K562 (cell line): ENCODE measurements at regions not wholly inside any gene's neighbourhood (a gene's known extent, or its start where the extent isn't known, plus 50 kb on each side); places are given as distances from the start of the nearest gene placed in this dataset.

Experiments
- ATAC-seq: fragments of 200-7000 bp; cut with Tn5 transposase; 3 replicates; pipeline ENCODE4 v1.9.1; 2020; ENCODE audit warnings: moderate library complexity
- BruUV-seq: library from RNA; stranded (reverse); fragments of 400-500 nt; replicated peaks from 2 replicates; lab custom pipeline; 2021; lab: Mats Ljungman, UMichigan
- CTCF ChIA-PET: fragments of 300-600 bp; formaldehyde crosslinking; extraction: SDS; loops from one replicate; lab custom pipeline; 2021; ENCODE audit warnings: low intra/inter-chr PET ratio; lab: Yijun Ruan, JAX
- POLR2A ChIA-PET: fragments of 300-600, 350-650 bp; sonication (Branson Sonifier 250); formaldehyde crosslinking; extraction: SDS; loops from one replicate; lab custom pipeline; 2021; ENCODE audit warnings: antibody characterized with exemption, inconsistent platforms; lab: Yijun Ruan, JAX
- DNase-seq, 4 experiments: peaks; one replicate each; pipeline versions ENCODE4 v3.0.0 to v3.0.0-alpha.2; 2011 to 2018; ENCODE audit warnings: low spot score in 3 of 4, mixed read lengths in 3 of 4; ENCODE audit errors: extremely low read depth in 1 of 4
- FAIRE-seq: peaks from 2 replicates; lab custom pipeline; 2011; peaks lifted over from hg19 to GRCh38; lab: Jason Lieb, UNC
- H2AFZ ChIP-seq: 2 replicates; pipeline ENCODE4 v1.6.0; 2011; ENCODE audit warnings: low read depth, low read length, control low read depth, inconsistent platforms
- H3K27ac ChIP-seq: fragments of 200-600 bp; 3 replicates; pipeline ENCODE4 v1.8.0; 2011; ENCODE audit warnings: low read depth, mild to moderate bottlenecking, control low read depth, inconsistent platforms, low read length, moderate library complexity, mixed read lengths; ENCODE audit errors: extremely low read depth
- H3K27me3 ChIP-seq, 2 experiments: fragments of 300-600 bp in 1 of 2; 2 replicates in 1 of 2; 3 replicates in 1 of 2; pipeline versions ENCODE4 v1.6.0 to v1.8.0; 2011; ENCODE audit warnings: inconsistent platforms in 2 of 2, low read length in 2 of 2, mild to moderate bottlenecking in 1 of 2, mixed read lengths in 1 of 2, moderate library complexity in 1 of 2; ENCODE audit not compliant: control insufficient read depth in 2 of 2, insufficient read depth in 2 of 2
- H3K36me3 ChIP-seq: fragments of 300-600 bp; 3 replicates; pipeline ENCODE4 v1.8.0; 2011; ENCODE audit warnings: mild to moderate bottlenecking, low read length, inconsistent platforms; ENCODE audit not compliant: control insufficient read depth, insufficient read depth
- H3K4me1 ChIP-seq, 2 experiments: fragments of 200-600 bp in 1 of 2; replicated peaks in 1 of 2; 2 replicates in 1 of 2; 3 replicates in 1 of 2; pipeline versions ENCODE4 v1.5.1 to v1.8.0; 2011; ENCODE audit warnings: inconsistent platforms in 2 of 2, low read length in 2 of 2, mild to moderate bottlenecking in 1 of 2, mixed read lengths in 1 of 2, moderate library complexity in 1 of 2; ENCODE audit not compliant: control insufficient read depth in 2 of 2, insufficient read depth in 2 of 2
- H3K4me2 ChIP-seq: 2 replicates; pipeline ENCODE4 v1.6.1; 2011; ENCODE audit warnings: low read length, control low read depth, inconsistent platforms, mixed read lengths; ENCODE audit not compliant: insufficient read depth
- H3K4me3 ChIP-seq: fragments of 200-600 bp; sonication (generic), shearing (Covaris generic); 2 replicates; pipeline ENCODE4 v1.5.1; 2016; ENCODE audit warnings: control low read depth, inconsistent platforms
- H3K79me2 ChIP-seq: fragments of 200-600 bp; 3 replicates; pipeline ENCODE4 v1.8.0; 2011; ENCODE audit warnings: low read length, inconsistent platforms; ENCODE audit not compliant: control insufficient read depth, insufficient read depth
- H3K9ac ChIP-seq, 2 experiments: 2 replicates each; pipeline versions ENCODE4 v1.6.0 to v1.6.1; 2011; ENCODE audit warnings: low read depth in 2 of 2, low read length in 2 of 2, control low read depth in 1 of 2, inconsistent platforms in 1 of 2, mild to moderate bottlenecking in 1 of 2, mixed read lengths in 1 of 2; ENCODE audit not compliant: insufficient read depth in 1 of 2
- H3K9me1 ChIP-seq: one replicate; pipeline ENCODE4 v1.6.0; 2011; ENCODE audit warnings: inconsistent platforms, mild to moderate bottlenecking, low read length, moderate library complexity; ENCODE audit not compliant: control insufficient read depth, insufficient read depth
- H3K9me3 ChIP-seq: replicated peaks from 2 replicates; pipeline ENCODE4 v1.5.1; 2011; ENCODE audit warnings: low read depth, low read length, inconsistent platforms; ENCODE audit not compliant: control insufficient read depth, insufficient read depth
- H4K20me1 ChIP-seq: replicated peaks from 2 replicates; pipeline ENCODE4 v1.6.1; 2011; ENCODE audit warnings: low read length, inconsistent platforms, mixed read lengths; ENCODE audit not compliant: control insufficient read depth, insufficient read depth
- BACH1 ChIP-seq: fragments of 200-800 bp; sonication (Bioruptor generic); IDR thresholded peaks from 2 replicates; pipeline ENCODE4 v1.6.1; 2016; ENCODE audit warnings: missing genetic modification characterization, missing compliant biosample characterization
- CBX2 ChIP-seq: fragments of 200-600 bp; sonication (generic); IDR thresholded peaks from one replicate; pipeline ENCODE4 v1.6.1; 2012; ENCODE audit warnings: mild to moderate bottlenecking, low read length, inconsistent platforms; ENCODE audit not compliant: insufficient read depth, poor library complexity, severe bottlenecking
- ETV5 ChIP-seq: sonication (generic); formaldehyde crosslinking; IDR thresholded peaks from 2 replicates; pipeline ENCODE4 v1.4.0; 2020; ENCODE audit warnings: low read depth, mild to moderate bottlenecking, missing genetic modification reagents
- HDGF ChIP-seq: fragments of 450-650 bp; IDR thresholded peaks from 2 replicates; pipeline ENCODE4 v1.6.1; 2016
- MEIS2 ChIP-seq: fragments of 450-650 bp; IDR thresholded peaks from 2 replicates; pipeline ENCODE4 v1.6.1; 2014; ENCODE audit warnings: mild to moderate bottlenecking; ENCODE audit not compliant: partially characterized antibody
- PHB2 ChIP-seq: fragments of 450-650 bp; IDR thresholded peaks from 2 replicates; pipeline ENCODE4 v1.6.1; 2017; ENCODE audit warnings: low read depth
- PHTF2 ChIP-seq: fragments of 250-450 bp; sonication (Bioruptor Pico); IDR thresholded peaks from 2 replicates; pipeline ENCODE4 v1.5.0; 2021; ENCODE audit warnings: mild to moderate bottlenecking
- RNF2 ChIP-seq: sonication (generic); IDR thresholded peaks from 2 replicates; pipeline ENCODE4 v1.6.1; 2016
- ZNF133 ChIP-seq: fragments of 250-450 bp; sonication (Bioruptor Pico); IDR thresholded peaks from 2 replicates; pipeline ENCODE4 v1.4.0; 2020; ENCODE audit warnings: mild to moderate bottlenecking
- WGBS: fragments of 100-300 bp; shearing (Covaris generic); methylation state at CpG from one replicate; pipeline ENCODE4 v1.1.6; 2016; ENCODE audit warnings: low coverage, mixed read lengths; ENCODE audit not compliant: insufficient coverage; ENCODE audit errors: missing lambda C conversion rate; 5-methylcytosine and 5-hydroxymethylcytosine counted together
- in situ Hi-C: fragments of 300-500 bp; cut with MboI; formaldehyde crosslinking; loops from 4 replicates; pipeline ENCODE4 v1.15.0; 2018; ENCODE audit warnings: inconsistent platforms, mixed read lengths
- intact Hi-C: fragments of 100-400 bp; cut with micrococcal nuclease; formaldehyde crosslinking; loops from 2 replicates; pipeline ENCODE4 v1.14.2; 2022
- TF ChIP-seq, protein P1 (sequence below), 2 experiments: fragments of 450-650 bp in 1 of 2; sonication (generic) in 1 of 2; formaldehyde crosslinking in 1 of 2; IDR thresholded peaks; 2 replicates each; pipeline versions ENCODE4 v1.7.1 to v1.9.0; 2016 to 2022; ENCODE audit warnings: inconsistent platforms in 1 of 2, mild to moderate bottlenecking in 1 of 2, missing genetic modification reagents in 1 of 2

DNA sequence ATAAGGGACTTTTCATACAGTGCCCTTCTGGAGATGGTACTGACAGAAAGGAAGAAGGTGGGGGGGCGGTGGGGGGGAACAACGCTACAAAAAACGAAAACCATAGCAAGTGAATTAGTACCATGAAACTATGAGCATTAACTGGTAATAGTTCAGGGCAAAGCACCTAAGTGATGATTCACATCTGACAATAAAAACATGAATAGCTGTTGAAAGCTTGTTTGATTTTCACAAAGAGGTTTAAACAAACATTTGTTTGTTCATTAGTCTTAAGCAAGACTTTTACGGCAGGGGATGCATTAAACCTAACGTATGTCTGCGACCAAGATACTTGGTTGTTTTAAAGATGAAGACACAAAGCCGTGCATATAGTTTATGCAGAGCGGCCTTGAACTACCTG, 177.5 kb downstream of the LMO4 start (continued):
- TF ChIP-seq ZNF133 (CRISPR knock-in tag): no peak
- no peak for TF ChIP-seq HDGF
- TF ChIP-seq PHTF2 (CRISPR knock-in tag): no peak
- no peak for TF ChIP-seq BACH1
- no peak for TF ChIP-seq PHB2

DNA sequence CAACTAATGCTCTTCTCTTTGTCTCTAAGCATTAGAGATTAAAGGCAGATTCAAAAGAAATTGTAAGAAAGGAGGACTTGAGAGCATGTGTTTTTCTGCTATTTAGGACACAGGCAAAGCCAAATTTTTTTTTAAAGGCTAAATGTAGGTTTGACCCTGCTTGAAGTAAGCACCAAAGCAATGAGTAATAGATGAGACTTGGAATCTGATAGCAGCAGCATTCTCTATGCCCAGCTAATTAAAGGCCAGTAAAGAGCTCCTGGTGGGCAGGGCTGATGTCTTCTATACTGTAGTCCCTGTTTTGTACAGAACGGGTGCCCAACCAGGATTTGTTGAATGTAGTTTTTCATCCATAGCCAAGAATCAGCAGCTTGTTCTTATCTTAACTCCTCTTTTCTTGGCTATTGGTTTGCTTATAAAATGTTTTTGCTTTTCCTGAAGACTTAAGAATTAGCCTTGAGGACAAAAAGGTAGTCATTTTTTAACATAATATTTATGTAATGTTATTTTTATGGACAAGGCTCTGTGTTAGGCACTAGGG, 179.6 kb downstream of the LMO4 start:
- Histone ChIP-seq H3K79me2 (no peaks in the 10 kb centered on the region), H3K9me1 (no peaks in the 10 kb centered on the region), H4K20me1 (no peaks in the 10 kb centered on the region), H3K9ac (no peak overlapping the region), H2AFZ (no peak overlapping the region), H3K36me3 (no peaks in the 10 kb centered on the region), H3K4me2 (no peak overlapping the region), H3K9me3 (no peaks in the 10 kb centered on the region), H3K27ac (no peak overlapping the region), H3K4me1 (no peaks in the 10 kb centered on the region; a peak in 1 of 5 replicates), H3K4me3 (no peak overlapping the region), H3K27me3 (no peaks in the 10 kb centered on the region)
- no TSS peak for BruUV-seq
- 0% methylated on average over 1 of the region's 1 CpG for WGBS
- no peak for ATAC-seq
- intact Hi-C loops: no loop called here
- no peak for FAIRE-seq
- ChIA-PET CTCF (interaction anchor here (0.6 kb wide), 1 partner anchor 445 kb away, joined by 3 read pairs; no protein-coding TSS in a partner anchor), POLR2A (no interaction called here)
- in situ Hi-C loops: no loop called here
- DNase-seq: no peak
- TF ChIP-seq ETV5 (CRISPR knock-in tag) (no peak), MEIS2 (no peak), CBX2 (no peak), RNF2 (no peak)
- TF ChIP-seq, protein P1, sequence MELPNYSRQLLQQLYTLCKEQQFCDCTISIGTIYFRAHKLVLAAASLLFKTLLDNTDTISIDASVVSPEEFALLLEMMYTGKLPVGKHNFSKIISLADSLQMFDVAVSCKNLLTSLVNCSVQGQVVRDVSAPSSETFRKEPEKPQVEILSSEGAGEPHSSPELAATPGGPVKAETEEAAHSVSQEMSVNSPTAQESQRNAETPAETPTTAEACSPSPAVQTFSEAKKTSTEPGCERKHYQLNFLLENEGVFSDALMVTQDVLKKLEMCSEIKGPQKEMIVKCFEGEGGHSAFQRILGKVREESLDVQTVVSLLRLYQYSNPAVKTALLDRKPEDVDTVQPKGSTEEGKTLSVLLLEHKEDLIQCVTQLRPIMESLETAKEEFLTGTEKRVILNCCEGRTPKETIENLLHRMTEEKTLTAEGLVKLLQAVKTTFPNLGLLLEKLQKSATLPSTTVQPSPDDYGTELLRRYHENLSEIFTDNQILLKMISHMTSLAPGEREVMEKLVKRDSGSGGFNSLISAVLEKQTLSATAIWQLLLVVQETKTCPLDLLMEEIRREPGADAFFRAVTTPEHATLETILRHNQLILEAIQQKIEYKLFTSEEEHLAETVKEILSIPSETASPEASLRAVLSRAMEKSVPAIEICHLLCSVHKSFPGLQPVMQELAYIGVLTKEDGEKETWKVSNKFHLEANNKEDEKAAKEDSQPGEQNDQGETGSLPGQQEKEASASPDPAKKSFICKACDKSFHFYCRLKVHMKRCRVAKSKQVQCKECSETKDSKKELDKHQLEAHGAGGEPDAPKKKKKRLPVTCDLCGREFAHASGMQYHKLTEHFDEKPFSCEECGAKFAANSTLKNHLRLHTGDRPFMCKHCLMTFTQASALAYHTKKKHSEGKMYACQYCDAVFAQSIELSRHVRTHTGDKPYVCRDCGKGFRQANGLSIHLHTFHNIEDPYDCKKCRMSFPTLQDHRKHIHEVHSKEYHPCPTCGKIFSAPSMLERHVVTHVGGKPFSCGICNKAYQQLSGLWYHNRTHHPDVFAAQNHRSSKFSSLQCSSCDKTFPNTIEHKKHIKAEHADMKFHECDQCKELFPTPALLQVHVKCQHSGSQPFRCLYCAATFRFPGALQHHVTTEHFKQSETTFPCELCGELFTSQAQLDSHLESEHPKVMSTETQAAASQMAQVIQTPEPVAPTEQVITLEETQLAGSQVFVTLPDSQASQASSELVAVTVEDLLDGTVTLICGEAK (IDR thresholded peaks at IDR 0.05): no peak
- TF ChIP-seq, protein P1 (CRISPR knock-in tag; IDR thresholded peaks at IDR 0.05): no peak
